PC-3 (cell line): ENCODE measurements at regions not wholly inside any gene's neighbourhood (a gene's known extent, or its start where the extent isn't known, plus 50 kb on each side); places are given as distances from the start of the nearest gene placed in this dataset.

Experiments used
- ATAC-seq: fragments of 200-7000 bp; cut with Tn5 transposase; 2 replicates; pipeline ENCODE4 v1.9.1; 2020; ENCODE audit warnings: mild to moderate bottlenecking, moderate library complexity
- BruUV-seq: library from RNA; stranded (reverse); fragments of 400-500 nt; replicated peaks from 2 replicates; lab custom pipeline; 2021; lab: Mats Ljungman, UMichigan
- CTCF ChIA-PET: fragments of 300-600 bp; sonication (Branson Sonifier 250); formaldehyde crosslinking; loops from one replicate; lab custom pipeline; 2022; ENCODE audit warnings: antibody characterized with exemption; lab: Charles Lee
- POLR2A ChIA-PET: fragments of 300-600 bp; sonication (Branson Sonifier 250); formaldehyde crosslinking; loops from one replicate; lab custom pipeline; 2022; ENCODE audit warnings: antibody characterized with exemption; ENCODE audit not compliant: unreplicated experiment; lab: Charles Lee
- DNase-seq: peaks from one replicate; pipeline ENCODE4 v3.0.0-alpha.2; 2015
- H2AFZ ChIP-seq: fragments of 300-600 bp; sonication (generic); 2 replicates; pipeline ENCODE4 v1.6.0; 2016; ENCODE audit warnings: antibody characterized with exemption, low read length
- H3F3A ChIP-seq: fragments of 300-600 bp; sonication (generic); one replicate; pipeline ENCODE4 v1.6.0; 2017; ENCODE audit warnings: antibody characterized with exemption, low read length, control low read depth, mild to moderate bottlenecking; ENCODE audit not compliant: unreplicated experiment
- H3K27ac ChIP-seq: fragments of 300-600 bp; sonication (generic); 2 replicates; pipeline ENCODE4 v1.5.1; 2016; ENCODE audit warnings: mild to moderate bottlenecking, low read length
- H3K27me3 ChIP-seq: fragments of 300-600 bp; sonication (generic); 2 replicates; pipeline ENCODE4 v1.6.1; 2016; ENCODE audit warnings: low read length, mixed read lengths
- H3K36me3 ChIP-seq: fragments of 300-600 bp; sonication (generic); 2 replicates; pipeline ENCODE4 v1.6.1; 2016; ENCODE audit warnings: low read depth, mixed run types, low read length, mixed read lengths
- H3K4me1 ChIP-seq: fragments of 300-600 bp; sonication (generic); 2 replicates; pipeline ENCODE4 v1.5.1; 2016; ENCODE audit warnings: low read length; ENCODE audit not compliant: insufficient read depth
- H3K4me2 ChIP-seq: fragments of 300-600 bp; sonication (generic); 2 replicates; pipeline ENCODE4 v1.6.0; 2016; ENCODE audit warnings: low read length
- H3K4me3 ChIP-seq: fragments of 300-600 bp; sonication (generic); 2 replicates; pipeline ENCODE4 v1.5.1; 2016; ENCODE audit warnings: mild to moderate bottlenecking, low read length, mixed read lengths
- H3K79me2 ChIP-seq: fragments of 300-600 bp; sonication (generic); 2 replicates; pipeline ENCODE4 v1.6.1; 2017; ENCODE audit warnings: low read length, mixed read lengths
- H3K9ac ChIP-seq: fragments of 300-600 bp; sonication (generic); 2 replicates; pipeline ENCODE4 v1.6.0; 2016; ENCODE audit warnings: mild to moderate bottlenecking, low read length
- H3K9me2 ChIP-seq: fragments of 300-600 bp; sonication (generic); replicated peaks from 2 replicates; pipeline ENCODE4 v1.6.1; 2016; ENCODE audit warnings: mixed run types, low read length, mixed read lengths
- H3K9me3 ChIP-seq: fragments of 300-600 bp; sonication (generic); 2 replicates; pipeline ENCODE4 v1.6.1; 2016; ENCODE audit warnings: low read length, mixed read lengths
- H4K20me1 ChIP-seq: fragments of 300-600 bp; sonication (generic); 2 replicates; pipeline ENCODE4 v1.6.1; 2016; ENCODE audit warnings: low read length, mixed read lengths
- EZH2 ChIP-seq: fragments of 300-600 bp; sonication (generic); IDR thresholded peaks from one replicate; pipeline ENCODE4 v1.6.1; 2017; ENCODE audit warnings: antibody characterized with exemption, mild to moderate bottlenecking, low read length; ENCODE audit not compliant: unreplicated experiment
- EZH2phosphoT487 ChIP-seq: fragments of 300-600 bp; sonication (generic); IDR thresholded peaks from 2 replicates; pipeline ENCODE4 v1.6.1; 2018; ENCODE audit warnings: mild to moderate bottlenecking, antibody characterized with exemption, low read length, borderline replicate concordance
- intact Hi-C: fragments of 100-400 bp; cut with micrococcal nuclease; formaldehyde crosslinking; loops from 2 replicates; pipeline ENCODE4 v1.9.0; 2023
- TF ChIP-seq, protein P1 (sequence below): fragments of 300-600 bp; sonication (generic); conservative IDR thresholded peaks from 2 replicates; pipeline ENCODE4 v1.5.1; 2017; ENCODE audit warnings: antibody characterized with exemption, low read depth, mild to moderate bottlenecking, low read length

DNA sequence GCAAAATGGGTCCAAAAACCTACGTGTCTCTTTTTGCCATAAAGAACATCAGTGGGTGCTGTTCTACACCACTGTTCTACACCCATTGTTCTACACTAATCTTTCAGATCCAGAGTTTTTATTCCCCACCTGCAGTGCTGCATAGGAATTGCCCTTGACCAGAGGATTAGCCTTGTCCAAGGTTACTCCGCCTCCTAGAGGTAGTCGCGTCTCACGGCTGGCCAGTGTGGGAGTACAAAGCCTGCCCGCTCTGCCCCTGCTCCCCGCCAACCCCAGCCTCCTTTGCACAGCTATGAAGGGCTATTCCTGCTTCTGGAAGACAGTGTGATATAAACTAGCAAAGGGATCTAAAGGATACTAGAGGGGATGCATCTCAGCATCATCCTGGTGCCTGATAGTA lies 222.1 kb upstream of the LMCD1 start:
- H3K9me2 ChIP-seq: no peaks in the 10 kb centered on the region
- no peaks in the 10 kb centered on the region for H3K27me3 ChIP-seq
- TF ChIP-seq, protein P1, sequence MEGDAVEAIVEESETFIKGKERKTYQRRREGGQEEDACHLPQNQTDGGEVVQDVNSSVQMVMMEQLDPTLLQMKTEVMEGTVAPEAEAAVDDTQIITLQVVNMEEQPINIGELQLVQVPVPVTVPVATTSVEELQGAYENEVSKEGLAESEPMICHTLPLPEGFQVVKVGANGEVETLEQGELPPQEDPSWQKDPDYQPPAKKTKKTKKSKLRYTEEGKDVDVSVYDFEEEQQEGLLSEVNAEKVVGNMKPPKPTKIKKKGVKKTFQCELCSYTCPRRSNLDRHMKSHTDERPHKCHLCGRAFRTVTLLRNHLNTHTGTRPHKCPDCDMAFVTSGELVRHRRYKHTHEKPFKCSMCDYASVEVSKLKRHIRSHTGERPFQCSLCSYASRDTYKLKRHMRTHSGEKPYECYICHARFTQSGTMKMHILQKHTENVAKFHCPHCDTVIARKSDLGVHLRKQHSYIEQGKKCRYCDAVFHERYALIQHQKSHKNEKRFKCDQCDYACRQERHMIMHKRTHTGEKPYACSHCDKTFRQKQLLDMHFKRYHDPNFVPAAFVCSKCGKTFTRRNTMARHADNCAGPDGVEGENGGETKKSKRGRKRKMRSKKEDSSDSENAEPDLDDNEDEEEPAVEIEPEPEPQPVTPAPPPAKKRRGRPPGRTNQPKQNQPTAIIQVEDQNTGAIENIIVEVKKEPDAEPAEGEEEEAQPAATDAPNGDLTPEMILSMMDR: no peak
- TF ChIP-seq EZH2 (no peak), EZH2phosphoT487 (no peak)
- no TSS peak for BruUV-seq
- peaks cover 19% of the 10 kb centered on the region for H3K4me1 ChIP-seq
- no peaks in the 10 kb centered on the region for H3K9me3 ChIP-seq
- H3F3A ChIP-seq: no peaks in the 10 kb centered on the region
- H3K4me3 ChIP-seq: no peak overlapping the region
- no peak for DNase-seq
- CTCF ChIA-PET: no interaction called here
- no peak overlapping the region for H2AFZ ChIP-seq
- H3K9ac ChIP-seq: no peak overlapping the region
- intact Hi-C loops: no loop called here
- no peak overlapping the region for H3K27ac ChIP-seq
- no peak overlapping the region for H3K4me2 ChIP-seq
- no peaks in the 10 kb centered on the region for H3K36me3 ChIP-seq
- no peaks in the 10 kb centered on the region for H3K79me2 ChIP-seq
- POLR2A ChIA-PET: no interaction called here
- ATAC-seq: no peak
- H4K20me1 ChIP-seq: no peaks in the 10 kb centered on the region

DNA sequence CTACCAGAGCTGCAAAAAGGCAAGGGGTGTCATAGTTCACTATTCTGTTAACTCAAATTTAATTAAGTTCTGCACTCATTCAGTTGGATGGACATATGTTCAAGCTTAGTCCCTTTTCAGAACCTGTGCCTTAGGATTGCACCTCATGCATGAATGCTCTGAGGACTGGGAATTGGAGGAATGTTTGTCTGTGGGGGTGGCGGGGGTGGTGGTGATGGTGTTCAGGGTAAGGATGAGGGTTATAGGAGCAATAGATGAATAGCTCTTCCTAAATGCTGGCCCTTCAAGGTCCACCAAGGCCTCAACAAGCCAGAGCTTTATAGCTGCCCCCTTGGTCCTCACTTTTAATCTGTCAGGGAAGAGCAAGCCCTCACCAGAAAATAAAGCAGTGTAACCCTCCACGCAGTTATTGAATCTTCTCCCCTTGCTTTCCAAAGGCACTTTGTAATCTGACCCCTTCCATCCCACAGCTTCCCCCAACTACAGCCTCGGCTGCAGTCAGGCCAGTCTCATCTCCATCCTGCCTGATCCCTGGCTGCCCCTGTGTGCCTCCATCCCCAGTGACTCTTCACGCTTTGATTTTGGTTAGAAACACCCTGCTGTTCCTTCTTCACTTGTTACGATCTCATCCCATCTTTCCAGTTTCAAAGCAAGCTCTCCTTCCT lies 221.6 kb upstream of the LMCD1 start:
- ATAC-seq: no peak
- no TSS peak for BruUV-seq
- no peak overlapping the region for H2AFZ ChIP-seq
- peaks cover 19% of the 10 kb centered on the region for H3K4me1 ChIP-seq
- no peak overlapping the region for H3K27ac ChIP-seq
- H3K9me2 ChIP-seq: no peaks in the 10 kb centered on the region
- TF ChIP-seq EZH2 (no peak), EZH2phosphoT487 (no peak)
- TF ChIP-seq, protein P1: no peak
- H3K9ac ChIP-seq: no peak overlapping the region
- no peaks in the 10 kb centered on the region for H3K9me3 ChIP-seq
- ChIA-PET CTCF (no interaction called here), POLR2A (no interaction called here)
- H3F3A ChIP-seq: no peaks in the 10 kb centered on the region
- H3K4me3 ChIP-seq: no peak overlapping the region
- no peaks in the 10 kb centered on the region for H3K79me2 ChIP-seq
- intact Hi-C loops: no loop called here
- H3K36me3 ChIP-seq: no peaks in the 10 kb centered on the region
- no peak for DNase-seq
- H3K27me3 ChIP-seq: no peaks in the 10 kb centered on the region
- H3K4me2 ChIP-seq: no peak overlapping the region
- no peaks in the 10 kb centered on the region for H4K20me1 ChIP-seq

DNA sequence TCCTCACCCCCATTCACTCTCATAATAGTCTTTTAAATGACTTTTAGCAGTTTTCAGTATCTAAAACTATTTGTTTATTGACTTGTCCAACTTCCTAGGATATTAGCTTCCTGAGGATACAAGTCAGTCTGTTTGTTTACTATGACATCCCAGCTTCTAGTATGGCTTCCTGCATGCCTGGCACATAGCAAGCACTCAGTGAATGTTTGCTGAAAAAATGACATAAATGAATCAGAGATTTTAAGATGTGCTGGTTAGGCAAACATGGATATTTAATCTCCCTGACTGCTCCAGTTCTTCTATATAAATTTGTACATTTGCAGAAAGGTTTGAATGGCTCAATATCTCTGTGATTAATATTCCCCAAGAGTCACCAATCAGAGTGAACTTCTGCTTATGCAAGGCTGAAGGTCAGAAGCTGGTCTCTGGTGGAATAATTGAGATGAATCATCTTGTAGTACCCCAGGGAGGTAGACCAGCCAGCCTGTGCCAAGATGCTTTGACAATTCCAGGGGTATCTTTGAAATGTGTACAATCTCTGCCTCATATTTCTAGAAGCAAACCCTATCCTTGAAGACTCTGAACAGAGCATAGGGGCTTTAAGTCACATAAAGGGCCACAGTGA lies 219.0 kb upstream of the LMCD1 start:
- ATAC-seq (peak; percentile 66), DNase-seq (peak; percentile 72)
- Histone ChIP-seq H3K4me3 (no peak overlapping the region), H3K27me3 (no peaks in the 10 kb centered on the region), H3K9me3 (no peaks in the 10 kb centered on the region), H4K20me1 (no peaks in the 10 kb centered on the region), H3K27ac (peak overlapping the region; percentile 28), H3F3A (no peaks in the 10 kb centered on the region), H3K4me1 (peaks cover 19% of the 10 kb centered on the region), H2AFZ (no peak overlapping the region), H3K79me2 (no peaks in the 10 kb centered on the region), H3K9ac (no peak overlapping the region), H3K9me2 (no peaks in the 10 kb centered on the region), H3K4me2 (no peak overlapping the region), H3K36me3 (no peaks in the 10 kb centered on the region)
- intact Hi-C loops: no loop called here
- TF ChIP-seq, protein P1: no peak
- ChIA-PET POLR2A (no interaction called here), CTCF (no interaction called here)
- BruUV-seq: no TSS peak
